ENCODE measurements at regions not wholly inside any gene's neighbourhood (a gene's known extent, or its start where the extent isn't known, plus 50 kb on each side); places are given as distances from the start of the nearest gene placed in this dataset.

GRCh38 chr6:67073938-67074337 is 1366.9 kb upstream of the EYS start:
- 16% methylated on average over 3 of the region's 3 CpGs for WGBS (ENCODE audit: insufficient coverage, insufficient replicate concordance, low lambda C conversion rate, missing lambda C conversion rate)
- Histone ChIP-seq H3K4me1 (ENCODE audit: control insufficient read depth, insufficient read depth, low read length) (no peaks in the 10 kb centered on the region), H2AFZ (ENCODE audit: control insufficient read depth, low read depth, low read length) (no peak overlapping the region), H3K9ac (ENCODE audit: control insufficient read depth, insufficient read depth, low read length) (no peak overlapping the region), H3K4me2 (ENCODE audit: control insufficient read depth, insufficient read depth) (no peak overlapping the region), H4K20me1 (ENCODE audit: control insufficient read depth, insufficient read depth) (no peaks in the 10 kb centered on the region), H3K36me3 (ENCODE audit: control insufficient read depth in 2 of 2, insufficient read depth in 2 of 2, low read length in 1 of 2) (no peaks in the 10 kb centered on the region), H3K79me2 (ENCODE audit: control insufficient read depth, insufficient read depth, low read length) (no peaks in the 10 kb centered on the region), H3K27me3 (replicated peaks in 1 of 2; ENCODE audit: control insufficient read depth in 2 of 2, insufficient read depth in 2 of 2, low read length in 1 of 2) (no peaks in the 10 kb centered on the region), H3K4me3 (no peak overlapping the region), H3K27ac (ENCODE audit: control insufficient read depth, insufficient read depth) (no peak overlapping the region), H3K9me3 (replicated peaks; ENCODE audit: control insufficient read depth, insufficient read depth, low read length) (no peaks in the 10 kb centered on the region)
- in situ Hi-C loops (cut with MboI) = no loop called here
- DNase-seq (ENCODE audit: low read depth, low spot score) (no peak), ATAC-seq (no peak), FAIRE-seq (no peak)
- SMC1A ChIA-PET (ENCODE audit: uncharacterized antibody, unreplicated experiment) = no interaction called here
- no TSS peak for BruUV-seq (replicated peaks)
- POLR2A ChIA-PET = no interaction called here
- TF ChIP-seq HDAC2 (IDR thresholded peaks at IDR 0.05) (no peak), SUPT20H (IDR thresholded peaks at IDR 0.05; ENCODE audit: borderline replicate concordance, control insufficient read depth, low read depth, low read length) (no peak), NFYA (IDR thresholded peaks at IDR 0.05; ENCODE audit: borderline replicate concordance, low read depth, low read length) (no peak), ZSCAN29 (IDR thresholded peaks at IDR 0.05) (no peak), IRF3 (IDR thresholded peaks at IDR 0.05) (no peak), CHD4 (IDR thresholded peaks at IDR 0.05) (no peak), POLR2AphosphoS2 (IDR thresholded peaks at IDR 0.05; ENCODE audit: low read depth, low read length) (no peak)
- intact Hi-C loops (cut with micrococcal nuclease; ENCODE audit: unreplicated experiment) = no loop called here
- RAD21 ChIA-PET (ENCODE audit: unreplicated experiment) = no interaction called here
- CTCF ChIA-PET = no interaction called here

- no peaks in the 10 kb centered on the region for H3K9me3 ChIP-seq (replicated peaks; ENCODE audit: control insufficient read depth, insufficient read depth, low read length)
- H3K4me2 ChIP-seq (ENCODE audit: control insufficient read depth, insufficient read depth) = no peak overlapping the region
- H3K9ac ChIP-seq (ENCODE audit: control insufficient read depth, insufficient read depth, low read length) = no peak overlapping the region
- intact Hi-C loops (cut with micrococcal nuclease; ENCODE audit: unreplicated experiment) = loop anchor here (10.0 kb wide), 1 partner anchor 1156 kb away; no protein-coding TSS in a partner anchor
- CTCF ChIA-PET = no interaction called here
- in situ Hi-C loops (cut with MboI) = no loop called here
- no peak overlapping the region for H3K4me3 ChIP-seq
- TF ChIP-seq EED (IDR thresholded peaks at IDR 0.05; ENCODE audit: low read depth) (no peak), ZNF687 (IDR thresholded peaks at IDR 0.05) (no peak), ZZZ3 (IDR thresholded peaks at IDR 0.05; ENCODE audit: control insufficient read depth, insufficient read length, low read depth) (no peak), BRCA1 (IDR thresholded peaks at IDR 0.05; ENCODE audit: low read depth, low read length) (no peak), IKZF2 (IDR thresholded peaks at IDR 0.05) (no peak), ETV6 (conservative IDR thresholded peaks at IDR 0.05 in 1 of 2, IDR thresholded peaks at IDR 0.05 in 1 of 2; ENCODE audit: borderline replicate concordance in 1 of 2, low read depth in 1 of 2) (no peak), SMAD5 (IDR thresholded peaks at IDR 0.05; ENCODE audit: low read depth) (no peak)
- FAIRE-seq (no peak), ATAC-seq (no peak), DNase-seq (ENCODE audit: low read depth, low spot score) (no peak)
- no peaks in the 10 kb centered on the region for H4K20me1 ChIP-seq (ENCODE audit: control insufficient read depth, insufficient read depth)
- SMC1A ChIA-PET (ENCODE audit: uncharacterized antibody, unreplicated experiment) = no interaction called here
- no peak overlapping the region for H2AFZ ChIP-seq (ENCODE audit: control insufficient read depth, low read depth, low read length)
- no peak overlapping the region for H3K27ac ChIP-seq (ENCODE audit: control insufficient read depth, insufficient read depth)
- RAD21 ChIA-PET (ENCODE audit: unreplicated experiment) = no interaction called here
- H3K36me3 ChIP-seq (ENCODE audit: control insufficient read depth in 2 of 2, insufficient read depth in 2 of 2, low read length in 1 of 2) = no peaks in the 10 kb centered on the region
- no peaks in the 10 kb centered on the region for H3K4me1 ChIP-seq (ENCODE audit: control insufficient read depth, insufficient read depth, low read length)
- POLR2A ChIA-PET = no interaction called here
- no TSS peak for BruUV-seq (replicated peaks)
- WGBS (ENCODE audit: insufficient coverage, insufficient replicate concordance, low lambda C conversion rate, missing lambda C conversion rate) = 94% methylated on average over 2 of the region's 2 CpGs
- no peaks in the 10 kb centered on the region for H3K27me3 ChIP-seq (replicated peaks in 1 of 2; ENCODE audit: control insufficient read depth in 2 of 2, insufficient read depth in 2 of 2, low read length in 1 of 2)
- no peaks in the 10 kb centered on the region for H3K79me2 ChIP-seq (ENCODE audit: control insufficient read depth, insufficient read depth, low read length)
Observed at GRCh38 chr6:67068781-67069180, 1361.8 kb upstream of the EYS start.
